CD4-positive, alpha-beta T cell (primary cell): ENCODE measurements at regions not wholly inside any gene's neighbourhood (a gene's known extent, or its start where the extent isn't known, plus 50 kb on each side); places are given as distances from the start of the nearest gene placed in this dataset.

ENCODE experiments used
- ATAC-seq: fragments of 200-7000 bp; cut with Tn5 transposase; one replicate; pipeline ENCODE4 v1.10.0; 2022; ENCODE audit warnings: mild to moderate bottlenecking; ENCODE audit not compliant: poor library complexity
- CTCF ChIA-PET: fragments of 350-600 bp; sonication (Branson Sonifier 250); formaldehyde crosslinking; loops from one replicate; lab custom pipeline; 2021; ENCODE audit warnings: antibody characterized with exemption, inconsistent platforms; lab: Charles Lee
- POLR2A ChIA-PET: fragments of 350-600 bp; sonication (Branson Sonifier 250); formaldehyde crosslinking; loops from one replicate; lab custom pipeline; 2021; ENCODE audit warnings: antibody characterized with exemption, inconsistent platforms; lab: Charles Lee
- DNase-seq, 14 experiments: peaks; one replicate each; pipeline ENCODE4 v3.0.0-alpha.2; 2013 to 2020; ENCODE audit warnings: mixed read lengths in 2 of 14
- H3K27ac ChIP-seq, 2 donors: one replicate each; pipeline versions ENCODE4 v1.5.1 to v1.7.0; 2013; ENCODE audit warnings: low read length in 2 of 2, low read depth in 1 of 2, mild to moderate bottlenecking in 1 of 2
- H3K27me3 ChIP-seq, 2 experiments: 1 replicate in 1 of 2; 2 replicates in 1 of 2; pipeline versions ENCODE4 v1.6.1 to v1.7.0; 2013; ENCODE audit warnings: low read length in 2 of 2, control low read depth in 1 of 2, mild to moderate bottlenecking in 1 of 2, moderate library complexity in 1 of 2; ENCODE audit not compliant: insufficient read depth in 2 of 2, control insufficient read depth in 1 of 2
- H3K36me3 ChIP-seq: one replicate; pipeline ENCODE4 v1.6.1; 2013; ENCODE audit warnings: low read length, control low read depth; ENCODE audit not compliant: insufficient read depth
- H3K4me1 ChIP-seq: one replicate; pipeline ENCODE4 v1.6.1; 2013; ENCODE audit warnings: low read length, control low read depth; ENCODE audit not compliant: insufficient read depth
- H3K4me3 ChIP-seq: one replicate; pipeline ENCODE4 v1.5.1; 2013; ENCODE audit warnings: mild to moderate bottlenecking, low read length, moderate library complexity
- H3K9me3 ChIP-seq, 2 experiments: 1 replicate in 1 of 2; 2 replicates in 1 of 2; pipeline versions ENCODE4 v1.6.1 to v1.7.0; 2013; ENCODE audit warnings: low read length in 2 of 2, mild to moderate bottlenecking in 2 of 2, control low read depth in 1 of 2, moderate library complexity in 1 of 2; ENCODE audit not compliant: control insufficient read depth in 1 of 2, insufficient read depth in 1 of 2
- H3K27ac Mint-ChIP-seq: one replicate; pipeline ENCODE4 v1.8.0; 2020; ENCODE audit warnings: mixed read lengths
- H3K27me3 Mint-ChIP-seq: one replicate; pipeline ENCODE4 v1.8.0; 2021; ENCODE audit warnings: mixed read lengths
- H3K36me3 Mint-ChIP-seq: one replicate; pipeline ENCODE4 v1.8.0; 2021; ENCODE audit warnings: low read depth, mixed read lengths
- H3K4me1 Mint-ChIP-seq: one replicate; pipeline ENCODE4 v1.8.0; 2021; ENCODE audit warnings: low read depth, mixed read lengths
- H3K4me3 Mint-ChIP-seq: one replicate; pipeline ENCODE4 v1.8.0; 2020; ENCODE audit warnings: mild to moderate bottlenecking, mixed read lengths
- H3K9me3 Mint-ChIP-seq: one replicate; pipeline ENCODE4 v1.8.0; 2020; ENCODE audit warnings: mixed read lengths
- intact Hi-C, 2 experiments: fragments of 100-400 bp; cut with DNase I in 1 of 2; cut with micrococcal nuclease in 1 of 2; formaldehyde crosslinking; loops; one replicate each; pipeline versions ENCODE4 v1.15.1 to v1.9.0; 2023 to 2025; cut with DNase I, micrococcal nuclease
- TF ChIP-seq, protein P1 (sequence below): fragments of 200-600 bp; IDR thresholded peaks from one replicate; pipeline ENCODE4 v1.8.0; 2022; ENCODE audit warnings: antibody characterized with exemption, mild to moderate bottlenecking

DNA sequence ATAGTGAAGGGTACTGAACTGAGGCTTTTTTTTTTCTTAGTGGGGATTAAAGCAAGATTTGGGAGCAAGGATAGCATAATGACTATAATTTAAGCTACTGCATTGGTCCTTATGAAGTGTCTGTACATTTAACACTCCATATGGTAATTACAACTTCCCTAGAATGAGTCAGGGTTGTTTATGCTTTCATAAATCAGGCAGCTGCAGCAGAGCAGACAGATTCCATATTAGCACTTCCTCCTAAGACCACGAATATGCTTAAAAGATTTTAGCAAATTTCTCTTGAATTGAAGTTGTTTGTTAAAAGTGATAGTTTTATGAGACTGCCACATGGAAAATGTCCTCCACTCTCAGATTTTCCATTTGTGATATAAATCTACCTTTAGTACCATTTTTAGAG, 401.1 kb upstream of the SPRY2 start:
- peaks cover 3 to 7% of the 10 kb centered on the region in 2 experiments for H3K9me3 ChIP-seq
- no peaks in the 10 kb centered on the region for H3K27me3 Mint-ChIP-seq
- H3K27ac ChIP-seq: no peak overlapping the region
- H3K4me3 ChIP-seq: no peak overlapping the region
- H3K4me3 Mint-ChIP-seq: no peak overlapping the region
- no peaks in the 10 kb centered on the region for H3K4me1 ChIP-seq
- no peaks in the 10 kb centered on the region for H3K27me3 ChIP-seq
- TF ChIP-seq, protein P1, sequence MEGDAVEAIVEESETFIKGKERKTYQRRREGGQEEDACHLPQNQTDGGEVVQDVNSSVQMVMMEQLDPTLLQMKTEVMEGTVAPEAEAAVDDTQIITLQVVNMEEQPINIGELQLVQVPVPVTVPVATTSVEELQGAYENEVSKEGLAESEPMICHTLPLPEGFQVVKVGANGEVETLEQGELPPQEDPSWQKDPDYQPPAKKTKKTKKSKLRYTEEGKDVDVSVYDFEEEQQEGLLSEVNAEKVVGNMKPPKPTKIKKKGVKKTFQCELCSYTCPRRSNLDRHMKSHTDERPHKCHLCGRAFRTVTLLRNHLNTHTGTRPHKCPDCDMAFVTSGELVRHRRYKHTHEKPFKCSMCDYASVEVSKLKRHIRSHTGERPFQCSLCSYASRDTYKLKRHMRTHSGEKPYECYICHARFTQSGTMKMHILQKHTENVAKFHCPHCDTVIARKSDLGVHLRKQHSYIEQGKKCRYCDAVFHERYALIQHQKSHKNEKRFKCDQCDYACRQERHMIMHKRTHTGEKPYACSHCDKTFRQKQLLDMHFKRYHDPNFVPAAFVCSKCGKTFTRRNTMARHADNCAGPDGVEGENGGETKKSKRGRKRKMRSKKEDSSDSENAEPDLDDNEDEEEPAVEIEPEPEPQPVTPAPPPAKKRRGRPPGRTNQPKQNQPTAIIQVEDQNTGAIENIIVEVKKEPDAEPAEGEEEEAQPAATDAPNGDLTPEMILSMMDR: no peak
- CTCF ChIA-PET: no interaction called here
- H3K27ac Mint-ChIP-seq: no peak overlapping the region
- H3K9me3 Mint-ChIP-seq: peaks cover 18% of the 10 kb centered on the region
- POLR2A ChIA-PET: no interaction called here
- H3K36me3 ChIP-seq: no peaks in the 10 kb centered on the region
- intact Hi-C loops: no loop called here
- no peaks in the 10 kb centered on the region for H3K36me3 Mint-ChIP-seq
- DNase-seq: no peak
- no peak for ATAC-seq
- no peaks in the 10 kb centered on the region for H3K4me1 Mint-ChIP-seq

DNA sequence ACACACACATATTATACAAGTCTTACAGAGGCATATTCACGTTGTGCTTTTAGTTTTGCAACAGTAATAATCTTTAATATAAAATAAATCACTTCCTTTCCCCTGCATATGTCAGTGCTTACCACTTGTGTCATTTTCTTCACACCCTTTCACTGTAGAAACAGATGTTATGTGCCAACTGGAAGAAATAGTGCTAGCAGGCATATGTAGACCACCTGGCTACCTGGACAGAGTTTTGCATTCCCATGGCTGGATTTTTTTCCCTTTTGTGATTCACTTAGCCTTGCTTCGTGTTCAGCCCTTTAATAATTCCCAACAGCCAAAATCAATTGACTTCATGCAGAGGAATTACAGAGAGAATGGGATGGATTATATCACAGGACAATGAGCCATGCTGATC, 399.1 kb upstream of the SPRY2 start:
- no peak overlapping the region for H3K27ac Mint-ChIP-seq
- no peak overlapping the region for H3K4me3 ChIP-seq
- TF ChIP-seq, protein P1: no peak
- H3K4me1 ChIP-seq: no peaks in the 10 kb centered on the region
- ATAC-seq: no peak
- DNase-seq: no peak
- H3K4me1 Mint-ChIP-seq: no peaks in the 10 kb centered on the region
- ChIA-PET POLR2A (no interaction called here), CTCF (no interaction called here)
- no peak overlapping the region for H3K4me3 Mint-ChIP-seq
- H3K9me3 ChIP-seq: peaks cover 3 to 7% of the 10 kb centered on the region in 2 experiments
- H3K27me3 Mint-ChIP-seq: no peaks in the 10 kb centered on the region
- H3K9me3 Mint-ChIP-seq: peaks cover 18% of the 10 kb centered on the region
- H3K27ac ChIP-seq: no peak overlapping the region
- H3K36me3 ChIP-seq: no peaks in the 10 kb centered on the region
- no peaks in the 10 kb centered on the region for H3K27me3 ChIP-seq
- no peaks in the 10 kb centered on the region for H3K36me3 Mint-ChIP-seq
- intact Hi-C loops: no loop called here

DNA sequence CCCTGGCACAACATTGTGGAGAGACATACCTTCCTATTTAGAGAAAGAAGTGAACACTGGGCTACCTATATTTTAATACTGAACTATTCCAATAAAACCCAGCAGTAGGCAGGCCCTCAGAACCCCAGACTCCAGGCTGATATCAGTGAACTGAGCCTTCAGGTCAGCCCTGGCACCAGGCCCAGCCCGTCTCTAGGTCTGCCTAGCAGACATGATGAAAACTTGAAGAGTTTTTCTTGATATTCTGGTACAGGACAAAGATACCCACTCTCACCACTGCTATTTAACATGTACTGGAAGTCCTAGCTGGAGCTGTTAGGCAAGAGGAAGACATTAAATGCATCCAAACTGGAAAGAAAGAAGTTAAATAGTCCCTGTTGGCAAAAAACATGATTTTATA, 396.6 kb upstream of the SPRY2 start:
- Mint-ChIP-seq H3K27me3 (no peaks in the 10 kb centered on the region), H3K4me3 (no peak overlapping the region), H3K36me3 (no peaks in the 10 kb centered on the region), H3K27ac (no peak overlapping the region), H3K9me3 (peaks cover 20% of the 10 kb centered on the region), H3K4me1 (no peaks in the 10 kb centered on the region)
- H3K27ac ChIP-seq: no peak overlapping the region
- intact Hi-C loops: no loop called here
- DNase-seq: no peak
- ChIA-PET CTCF (no interaction called here), POLR2A (no interaction called here)
- no peak overlapping the region for H3K4me3 ChIP-seq
- H3K36me3 ChIP-seq: no peaks in the 10 kb centered on the region
- TF ChIP-seq, protein P1: no peak
- ATAC-seq: no peak
- no peaks in the 10 kb centered on the region for H3K27me3 ChIP-seq
- no peaks in the 10 kb centered on the region for H3K4me1 ChIP-seq
- peaks cover 3 to 7% of the 10 kb centered on the region in 2 experiments for H3K9me3 ChIP-seq
